ENCODE measurements at regions not wholly inside any gene's neighbourhood (a gene's known extent, or its start where the extent isn't known, plus 50 kb on each side); places are given as distances from the start of the nearest gene placed in this dataset.

- Histone ChIP-seq H3K79me2 (ENCODE audit: control insufficient read depth, insufficient read depth, low read length) (no peaks in the 10 kb centered on the region), H3K27me3 (ENCODE audit: control insufficient read depth in 2 of 2, insufficient read depth in 2 of 2, low read length in 2 of 2) (no peaks in the 10 kb centered on the region), H3K4me1 (ENCODE audit: control insufficient read depth, extremely low read depth, insufficient read depth, low read length) (peaks cover 29% of the 10 kb centered on the region), H3K9me3 (replicated peaks; ENCODE audit: control insufficient read depth, insufficient read depth, low read length) (no peaks in the 10 kb centered on the region), H3K9ac (replicated peaks; ENCODE audit: extremely low read depth, insufficient read depth, low read length) (no peak overlapping the region), H3K9me1 (replicated peaks; ENCODE audit: control insufficient read depth, extremely low read depth, insufficient read depth, low read length) (no peaks in the 10 kb centered on the region), H3K4me3 (replicated peaks in 1 of 3; ENCODE audit: insufficient read depth in 1 of 3, low read depth in 1 of 3, low read length in 3 of 3) (no peak overlapping the region), H2AFZ (ENCODE audit: low read depth, low read length) (no peak overlapping the region), H3K27ac (ENCODE audit: insufficient read depth, low read depth, low read length) (no peak overlapping the region), H4K20me1 (replicated peaks; ENCODE audit: control insufficient read depth, extremely low read depth, insufficient read depth, low read length) (no peaks in the 10 kb centered on the region), H3K36me3 (ENCODE audit: control insufficient read depth in 2 of 2, extremely low read depth in 1 of 2, insufficient read depth in 2 of 2, low read length in 2 of 2) (no peaks in the 10 kb centered on the region), H3K4me2 (ENCODE audit: insufficient read depth, low read length) (no peak overlapping the region)
- dilution Hi-C loops (cut with MboI; ENCODE audit: extremely low pct_ligation_motif_present, low sequenced_read_pairs) = no loop called here
- CTCF ChIA-PET = no interaction called here
- intact Hi-C loops (cut with micrococcal nuclease) = no loop called here
- BruUV-seq (replicated peaks) = no TSS peak
- POLR2A ChIA-PET = no interaction called here
- no peak for FAIRE-seq
- DNase-seq (ENCODE audit: low read depth, low spot score) = no peak
- TF ChIP-seq FOS (IDR thresholded peaks at IDR 0.05; ENCODE audit: borderline replicate concordance, insufficient read depth, low read length) = no peak
- TF ChIP-seq POLR2AphosphoS5 (IDR thresholded peaks at IDR 0.05; ENCODE audit: insufficient read depth, low read depth, low read length) = no peak
- TF ChIP-seq MYC (IDR thresholded peaks at IDR 0.05; ENCODE audit: low read depth, low read length) = no peak
- no peak for TF ChIP-seq CTCF (IDR thresholded peaks at IDR 0.05; ENCODE audit: extremely low read depth in 1 of 2, insufficient read depth in 1 of 2, low read depth in 1 of 2, low read length in 2 of 2)
- TF ChIP-seq JUN (IDR thresholded peaks at IDR 0.05; ENCODE audit: borderline replicate concordance, insufficient read depth, insufficient read length, low read depth) = no peak
- TF ChIP-seq GATA2 (IDR thresholded peaks at IDR 0.05; ENCODE audit: insufficient read depth, insufficient read length, low read depth, low read length) = no peak
- no peak for TF ChIP-seq MAX (IDR thresholded peaks at IDR 0.05; ENCODE audit: insufficient read depth, insufficient read length)
- TF ChIP-seq EZH2 (IDR thresholded peaks at IDR 0.05; ENCODE audit: borderline replicate concordance, low read depth, low read length, severe bottlenecking) = no peak
- no peak for TF ChIP-seq POLR2A (IDR thresholded peaks at IDR 0.05; ENCODE audit: low read depth, low read length)
Measured at GRCh38 chr2:12002215-12002614, 255.8 kb downstream of the LPIN1 start.

Data from endothelial cell of umbilical vein (primary cell).